ENCODE measurements at regions not wholly inside any gene's neighbourhood (a gene's known extent, or its start where the extent isn't known, plus 50 kb on each side); places are given as distances from the start of the nearest gene placed in this dataset.

DNA sequence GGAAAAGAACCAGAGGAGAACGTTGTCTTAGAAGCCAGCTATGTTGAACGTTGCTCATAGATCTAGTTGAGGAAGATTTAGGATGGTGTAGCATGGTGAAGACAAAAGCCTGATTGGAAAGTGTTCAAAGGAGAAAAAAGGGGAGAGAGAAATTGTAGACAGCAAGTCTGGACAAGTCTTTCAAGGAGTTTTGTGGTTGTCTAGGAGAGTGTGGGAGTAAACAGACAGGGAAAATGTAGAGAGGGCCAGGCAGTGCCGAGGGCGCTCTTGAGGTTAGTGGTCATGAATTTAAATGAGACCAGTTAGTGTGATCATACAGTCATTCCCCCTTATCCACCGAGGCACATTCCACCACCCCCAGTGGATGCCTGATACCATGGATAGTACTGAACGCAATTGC, 167.5 kb upstream of the IL12A start:
- no peak for DNase-seq (ENCODE audit: low spot score)

DNA sequence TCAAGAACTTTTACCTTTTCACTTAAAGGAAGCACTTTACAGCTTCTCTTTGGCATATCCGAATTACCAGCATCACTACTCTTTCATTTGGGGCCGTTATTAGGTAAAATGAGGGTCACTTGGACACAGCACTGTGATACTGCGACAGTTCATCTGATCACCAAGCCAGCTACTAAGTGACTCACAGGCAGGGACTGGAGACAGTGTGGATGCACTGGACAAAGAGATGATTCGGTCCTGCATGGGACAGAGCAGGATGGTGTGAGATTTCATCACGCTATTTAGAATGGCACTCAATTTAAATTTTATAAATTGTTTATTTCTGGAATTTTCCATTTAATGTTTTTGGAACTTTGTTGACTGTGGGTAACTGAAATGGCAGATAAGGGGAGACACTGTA, 166.9 kb upstream of the IL12A start:
- no peak for DNase-seq (ENCODE audit: low spot score)

- no peak for DNase-seq (ENCODE audit: low spot score)
These were observed 164.9 kb upstream of the IL12A start for GRCh38 chr3:159823780-159824179.

DNA sequence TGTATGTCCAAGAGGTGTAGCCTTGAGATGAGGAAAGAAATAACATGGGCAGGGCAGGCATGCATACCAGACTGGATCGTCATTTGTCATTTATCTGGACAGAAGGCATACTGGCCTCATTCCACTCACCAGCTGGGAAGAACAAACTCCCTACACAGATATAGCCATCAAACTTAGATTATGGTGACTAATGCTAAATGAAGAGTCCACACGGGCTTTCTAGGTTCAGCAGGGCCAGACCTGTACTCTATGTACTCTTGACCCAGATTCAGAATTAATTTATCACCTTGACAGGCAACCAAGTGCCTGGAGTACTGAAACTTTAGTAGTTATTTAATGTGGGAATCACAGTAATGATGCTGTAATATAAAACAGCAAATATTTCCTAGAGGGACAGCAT, 164.3 kb upstream of the IL12A start:
- no peak for DNase-seq (ENCODE audit: low spot score)

DNA sequence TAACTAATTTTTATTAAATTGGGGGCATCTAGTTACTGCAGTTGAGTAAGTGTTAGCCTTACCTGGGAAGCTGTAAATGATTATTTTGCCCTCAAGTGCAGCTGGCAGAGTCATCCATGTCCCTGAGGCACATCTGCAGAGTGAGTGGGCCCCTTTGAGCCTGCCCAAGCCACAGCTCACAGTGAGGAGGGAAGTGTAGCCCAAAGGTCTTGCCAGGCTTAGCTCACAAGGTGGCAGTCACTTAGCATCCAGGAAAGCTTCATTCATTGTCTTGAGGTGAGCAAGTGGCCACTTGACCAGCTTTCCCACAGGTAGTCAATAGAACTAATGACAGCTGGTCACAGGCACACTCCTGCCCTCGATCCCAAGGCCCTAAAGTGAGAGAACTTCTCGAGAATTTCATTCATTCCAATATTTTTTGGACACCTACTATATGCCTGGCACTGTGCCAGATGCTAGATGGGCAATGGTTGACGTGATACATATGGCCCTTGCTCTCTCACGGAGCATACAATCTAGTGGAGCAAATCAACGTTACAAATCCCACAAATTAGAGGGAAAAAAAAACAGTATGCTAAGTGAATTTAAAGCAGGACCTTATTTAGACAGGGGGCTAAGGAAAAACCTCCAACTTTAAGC, 163.3 kb upstream of the IL12A start:
- no peak for DNase-seq (ENCODE audit: low spot score)

GRCh38 chr3:159828542-159828943, 160.1 kb upstream of the IL12A start:
- DNase-seq (ENCODE audit: low spot score) = no peak

GRCh38 chr3:159829056-159829455, 159.6 kb upstream of the IL12A start:
- no peak for DNase-seq (ENCODE audit: low spot score)

DNA sequence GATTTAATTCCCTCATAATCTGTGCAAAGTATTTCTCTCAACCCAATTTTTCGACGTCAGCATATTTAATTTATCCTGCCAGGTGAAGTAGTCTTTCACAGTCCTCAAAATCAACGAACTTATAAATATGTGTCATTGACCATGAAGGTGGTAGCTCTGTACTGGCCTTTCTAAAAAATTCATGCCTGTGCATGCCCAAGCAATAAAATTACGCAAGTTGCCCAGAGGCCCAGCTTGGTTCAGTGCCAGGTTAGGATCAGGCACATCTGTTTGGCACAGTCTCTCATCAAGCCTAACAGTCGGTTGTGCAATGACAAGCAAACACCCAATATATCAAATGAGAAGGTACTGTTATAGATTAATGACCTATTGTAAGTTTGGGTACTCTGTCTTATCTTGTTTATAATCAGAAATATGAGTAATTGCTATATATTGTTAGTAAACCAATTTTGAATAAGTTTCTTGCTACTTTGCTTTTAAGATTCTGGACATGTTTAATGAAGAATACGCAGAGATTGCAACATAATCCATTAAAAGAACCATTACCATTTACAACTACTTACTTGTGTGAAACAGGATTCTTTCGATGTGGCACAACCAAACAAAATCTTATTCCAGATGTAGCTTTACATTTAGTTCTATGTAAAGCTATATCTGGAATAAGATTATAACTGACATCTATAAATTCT, 159.0 kb upstream of the IL12A start:
- DNase-seq (ENCODE audit: low spot score) = no peak

GRCh38 chr3:159830523-159831154, 158.0 kb upstream of the IL12A start:
- no peak for DNase-seq (ENCODE audit: low spot score)

GRCh38 chr3:159831466-159831865, 157.2 kb upstream of the IL12A start:
- DNase-seq (ENCODE audit: low spot score) = no peak

DNA sequence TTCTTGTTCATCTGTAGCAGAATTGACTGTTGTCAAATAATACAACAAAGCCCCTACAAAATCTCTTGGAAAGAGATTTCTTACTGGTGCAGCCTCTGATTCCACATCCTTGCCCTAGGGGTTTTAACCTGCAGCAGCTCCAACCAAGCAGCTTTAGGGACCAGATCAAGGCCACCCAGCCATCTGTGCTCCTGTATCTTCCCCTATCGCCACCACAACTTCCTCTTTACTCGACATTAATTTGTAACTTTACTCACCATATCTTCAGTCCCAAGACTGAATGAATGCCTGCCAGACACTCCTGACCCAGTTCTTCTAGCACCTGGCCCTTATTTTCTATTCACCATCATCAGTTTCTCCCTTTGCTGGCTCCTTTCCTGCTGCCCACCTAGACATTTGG, 156.6 kb upstream of the IL12A start:
- no peak for DNase-seq (ENCODE audit: low spot score)

GRCh38 chr3:159835126-159835525, 153.5 kb upstream of the IL12A start:
- DNase-seq (ENCODE audit: low spot score) = no peak

- DNase-seq (ENCODE audit: low spot score) = no peak
These were observed 150.9 kb upstream of the IL12A start for GRCh38 chr3:159837725-159838124.

GRCh38 chr3:159838938-159839337, 149.7 kb upstream of the IL12A start:
- DNase-seq (ENCODE audit: low spot score) = no peak

GRCh38 chr3:159839561-159840379, 148.9 kb upstream of the IL12A start, which contains the start of gene SCHIP1:
TSS of gene SCHIP1 (plus strand) at chr3:159839861.
- DNase-seq (ENCODE audit: low spot score) = peak; percentile 75

DNA sequence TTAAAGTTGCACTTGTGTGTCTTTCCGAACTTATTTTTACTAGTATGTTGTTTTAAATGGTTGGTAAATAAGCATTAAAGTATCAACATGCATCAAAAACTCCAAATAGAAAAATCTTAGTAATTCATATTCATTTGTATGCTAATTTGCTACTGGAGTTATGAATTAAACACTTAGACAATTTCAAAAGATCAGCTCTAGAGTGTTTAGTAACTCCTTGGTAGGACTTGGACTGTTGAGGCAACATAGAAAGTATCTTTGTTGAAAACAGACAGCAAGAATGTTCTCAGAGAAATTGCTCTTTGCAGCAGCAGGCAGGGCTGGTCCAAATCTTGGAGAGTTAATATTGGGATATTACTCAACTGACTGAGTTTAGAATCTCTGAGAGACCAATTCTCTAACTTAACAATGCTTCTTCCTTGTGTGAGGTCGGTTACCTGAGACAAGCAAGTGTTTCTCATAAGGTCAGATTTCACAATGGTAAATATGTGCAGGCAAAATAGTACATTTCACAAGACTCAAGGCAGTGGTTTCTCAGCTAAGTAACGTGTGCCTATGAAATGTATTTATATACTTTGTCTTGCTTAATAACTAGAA, 147.8 kb upstream of the IL12A start:
- no peak for DNase-seq (ENCODE audit: low spot score)

DNA sequence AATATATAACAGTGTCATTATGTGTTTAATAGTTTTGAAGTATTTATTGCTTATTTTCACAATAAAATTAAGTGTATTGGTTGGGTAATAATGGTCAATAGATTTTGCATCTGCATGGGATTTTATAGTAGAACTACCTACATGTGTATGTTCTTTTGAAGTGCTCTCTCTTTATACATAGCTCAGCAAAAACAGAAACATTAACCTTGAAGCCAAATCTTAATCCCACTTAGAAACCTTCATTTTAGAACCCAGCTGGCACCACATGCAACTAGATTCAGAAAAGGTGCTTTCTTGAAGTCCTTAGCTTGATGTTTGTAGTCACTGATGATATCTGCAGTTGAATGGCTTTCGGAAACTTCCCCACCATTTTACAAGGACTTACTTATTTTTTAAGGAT, 146.9 kb upstream of the IL12A start:
- no peak for DNase-seq (ENCODE audit: low spot score)

DNA sequence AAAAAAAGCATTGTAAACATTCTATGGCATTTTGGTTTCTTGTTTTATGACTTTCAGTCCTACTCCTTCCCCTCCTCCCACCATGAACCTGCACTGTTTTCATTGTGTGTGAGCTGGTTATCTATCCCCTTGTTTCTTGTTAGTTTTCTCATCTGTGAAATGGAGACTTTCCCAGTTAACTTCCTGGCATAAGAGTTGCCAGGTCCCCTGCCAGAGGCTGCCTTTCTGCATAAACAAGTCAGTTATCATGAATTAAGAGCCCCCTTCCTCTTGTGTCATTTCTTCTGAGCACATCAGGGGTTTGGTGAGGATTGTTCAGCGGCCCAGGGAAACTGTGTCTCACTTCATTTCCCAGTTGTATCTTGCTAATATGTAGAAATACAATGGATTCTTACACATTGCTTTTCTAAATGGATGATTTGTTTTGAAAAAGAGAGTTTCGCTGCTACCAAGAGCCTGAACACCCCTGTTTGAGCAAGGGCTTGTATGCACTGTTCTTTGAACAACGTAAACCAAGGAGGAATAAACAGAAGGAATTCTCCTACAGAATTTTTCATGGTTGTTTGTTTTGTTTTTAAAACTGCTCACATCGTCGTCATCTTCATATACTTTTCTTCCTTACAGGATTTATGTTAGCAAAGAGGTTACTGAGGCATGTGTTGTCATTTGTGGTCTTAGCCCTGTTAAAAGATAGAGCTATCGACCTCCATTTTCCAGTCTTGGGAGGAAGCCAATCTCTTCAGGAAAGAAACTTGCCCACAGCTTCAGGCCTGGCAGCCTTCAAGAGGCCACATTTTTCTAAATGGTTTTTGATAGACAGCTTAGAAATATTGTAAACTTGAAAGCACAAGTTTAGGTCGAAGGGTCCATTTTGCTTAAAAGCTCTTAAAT, 144.6 kb upstream of the IL12A start:
- no peak for DNase-seq (ENCODE audit: low spot score)

- DNase-seq (ENCODE audit: low spot score) = no peak
These were observed 143.8 kb upstream of the IL12A start for GRCh38 chr3:159844801-159845261.

DNA sequence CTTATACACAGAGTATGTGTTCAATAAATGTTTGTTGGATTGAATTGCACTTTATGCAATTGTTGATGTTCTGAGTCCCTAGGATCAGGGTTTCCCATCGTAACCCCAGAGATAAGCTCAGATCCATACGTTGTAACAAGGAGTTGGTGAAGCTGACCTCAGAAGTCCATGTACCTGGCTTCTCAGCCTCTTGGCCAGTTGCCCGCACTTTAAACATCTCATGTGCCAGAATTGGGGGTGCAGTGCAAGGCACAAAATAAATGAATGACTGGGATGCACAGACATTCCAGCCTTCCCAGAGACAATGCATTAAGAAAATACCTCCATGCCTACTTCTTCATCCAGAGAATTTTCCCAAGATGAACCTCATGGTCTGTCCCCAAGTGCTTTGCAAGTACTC, 142.9 kb upstream of the IL12A start:
- no peak for DNase-seq (ENCODE audit: low spot score)

GRCh38 chr3:159846255-159846654, 142.4 kb upstream of the IL12A start:
- DNase-seq (ENCODE audit: low spot score) = no peak
